Ishikawa (cell line): ENCODE measurements at regions not wholly inside any gene's neighbourhood (a gene's known extent, or its start where the extent isn't known, plus 50 kb on each side); places are given as distances from the start of the nearest gene placed in this dataset.

ENCODE experiments used
- CEBPB ChIP-seq: IDR thresholded peaks from 2 replicates; pipeline ENCODE4 v1.6.1; 2012
- CREB1 ChIP-seq: IDR thresholded peaks from 2 replicates; pipeline ENCODE4 v1.6.1; 2012; ENCODE audit warnings: low read depth
- EGR1 ChIP-seq: IDR thresholded peaks from 2 replicates; pipeline ENCODE4 v1.6.1; 2012
- EP300 ChIP-seq: IDR thresholded peaks from 2 replicates; pipeline ENCODE4 v1.6.1; 2012; ENCODE audit warnings: borderline replicate concordance
- FOXM1 ChIP-seq: IDR thresholded peaks from 2 replicates; pipeline ENCODE4 v1.6.1; 2012; ENCODE audit warnings: low read depth, borderline replicate concordance
- MAX ChIP-seq: IDR thresholded peaks from 2 replicates; pipeline ENCODE4 v1.6.1; 2012
- NFIC ChIP-seq: IDR thresholded peaks from 2 replicates; pipeline ENCODE4 v1.6.1; 2012
- RAD21 ChIP-seq: IDR thresholded peaks from 2 replicates; pipeline ENCODE4 v1.6.1; 2012; ENCODE audit warnings: low read depth
- REST ChIP-seq: IDR thresholded peaks from 2 replicates; pipeline ENCODE4 v1.6.1; 2012; ENCODE audit warnings: low read depth, mild to moderate bottlenecking
- TAF1 ChIP-seq: IDR thresholded peaks from 2 replicates; pipeline ENCODE4 v1.6.1; 2012; ENCODE audit warnings: low read depth, mild to moderate bottlenecking
- TCF12 ChIP-seq: IDR thresholded peaks from 2 replicates; pipeline ENCODE4 v1.6.1; 2012; ENCODE audit warnings: low read depth
- TEAD4 ChIP-seq: IDR thresholded peaks from 2 replicates; pipeline ENCODE4 v1.6.1; 2012
- USF1 ChIP-seq: IDR thresholded peaks from 2 replicates; pipeline ENCODE4 v1.6.1; 2012
- YY1 ChIP-seq: IDR thresholded peaks from 2 replicates; pipeline ENCODE4 v1.6.1; 2012; ENCODE audit warnings: low read depth
- ZBTB7A ChIP-seq: IDR thresholded peaks from 2 replicates; pipeline ENCODE4 v1.6.1; 2012; ENCODE audit warnings: low read depth

- peak; percentile 88 for TF ChIP-seq RAD21
- no peak for TF ChIP-seq USF1
Observed at GRCh38 chr14:95609398-95609990, 74.6 kb downstream of the GLRX5 start.

- peak; percentile 57 for TF ChIP-seq RAD21
- TF ChIP-seq MAX: no peak
Observed at GRCh38 chr14:95611293-95611880, 74.8 kb upstream of the TCL1B start.

GRCh38 chr14:95614349-95614748, 71.9 kb upstream of the TCL1B start:
- TF ChIP-seq TAF1: no peak
- TF ChIP-seq RAD21: peak; percentile 51

- TF ChIP-seq RAD21: no peak
- TF ChIP-seq FOXM1: no peak
- no peak for TF ChIP-seq NFIC
- TF ChIP-seq REST: no peak
- TF ChIP-seq TEAD4: no peak
- no peak for TF ChIP-seq ZBTB7A
- no peak for TF ChIP-seq EP300
- no peak for TF ChIP-seq CREB1
- TF ChIP-seq MAX: no peak
- no peak for TF ChIP-seq TAF1
- no peak for TF ChIP-seq CEBPB
- TF ChIP-seq EGR1: no peak
- TF ChIP-seq USF1: no peak
- TF ChIP-seq YY1: no peak
- no peak for TF ChIP-seq TCF12
Observed at GRCh38 chr14:95616745-95617144, 69.5 kb upstream of the TCL1B start.

GRCh38 chr14:95619785-95620417, 66.3 kb upstream of the TCL1B start:
- TF ChIP-seq USF1 (no peak), MAX (no peak), YY1 (no peak), EP300 (no peak), TEAD4 (no peak), REST (no peak), TCF12 (no peak), EGR1 (no peak), RAD21 (no peak), CREB1 (no peak)

- TF ChIP-seq CEBPB: no peak
- TF ChIP-seq FOXM1: no peak
- TF ChIP-seq TAF1: no peak
- TF ChIP-seq USF1: no peak
Observed at GRCh38 chr14:95620659-95621059, 65.6 kb upstream of the TCL1B start.
